B cell (primary cell): ENCODE measurements at regions not wholly inside any gene's neighbourhood (a gene's known extent, or its start where the extent isn't known, plus 50 kb on each side); places are given as distances from the start of the nearest gene placed in this dataset.

Experiments used
- ATAC-seq: fragments of 200-7000 bp; cut with Tn5 transposase; one replicate; pipeline ENCODE4 v1.10.0; 2021; ENCODE audit warnings: low read depth, mild to moderate bottlenecking, moderate number of reproducible peaks, moderate library complexity
- CTCF ChIA-PET: fragments of 350-600 bp; sonication (Branson Sonifier 250); formaldehyde crosslinking; loops from one replicate; lab custom pipeline; 2021; ENCODE audit warnings: antibody characterized with exemption, inconsistent platforms; lab: Charles Lee
- POLR2A ChIA-PET: fragments of 350-600 bp; sonication (Branson Sonifier 250); formaldehyde crosslinking; loops from one replicate; lab custom pipeline; 2021; ENCODE audit warnings: antibody characterized with exemption; lab: Charles Lee
- DNase-seq: peaks from one replicate; pipeline ENCODE4 v3.0.0; 2013
- H2AFZ ChIP-seq: 2 replicates; pipeline ENCODE4 v1.6.1; 2012; ENCODE audit warnings: mild to moderate bottlenecking, low read depth, low read length; ENCODE audit not compliant: insufficient read depth, poor library complexity, severe bottlenecking
- H3K27ac ChIP-seq, 2 donors: 1 replicate in 1 of 2; 2 replicates in 1 of 2; pipeline ENCODE4 v1.5.1; 2012 to 2013; ENCODE audit warnings: low read length in 2 of 2, mild to moderate bottlenecking in 2 of 2, moderate library complexity in 1 of 2
- H3K27me3 ChIP-seq, 4 experiments: fragments of 200-600 bp in 1 of 4; sonication (generic) in 1 of 4; replicated peaks in 1 of 4; 1 replicate in 2 of 4; 2 replicates in 2 of 4; pipeline versions ENCODE4 v1.6.1 to v1.7.0; 2013 to 2016; ENCODE audit warnings: low read length in 3 of 4, mild to moderate bottlenecking in 2 of 4, mixed read lengths in 1 of 4, moderate library complexity in 1 of 4; ENCODE audit not compliant: insufficient read depth in 4 of 4, control insufficient read depth in 3 of 4; ENCODE audit errors: control extremely low read depth in 1 of 4
- H3K36me3 ChIP-seq, 2 experiments: replicated peaks in 1 of 2; 1 replicate in 1 of 2; 2 replicates in 1 of 2; pipeline versions ENCODE4 v1.6.1 to v1.7.1; 2013; ENCODE audit warnings: low read length in 1 of 2; ENCODE audit not compliant: insufficient read depth in 2 of 2, control insufficient read depth in 1 of 2; ENCODE audit errors: control extremely low read depth in 1 of 2, extremely low read depth in 1 of 2
- H3K4me1 ChIP-seq, 2 donors: fragments of 200-600 bp in 1 of 2; sonication (generic) in 1 of 2; 1 replicate in 1 of 2; 2 replicates in 1 of 2; pipeline versions ENCODE4 v1.5.1 to v1.6.1; 2013 to 2017; ENCODE audit warnings: low read length in 2 of 2; ENCODE audit not compliant: control insufficient read depth in 2 of 2, insufficient read depth in 2 of 2
- H3K4me2 ChIP-seq: replicated peaks from 2 replicates; pipeline ENCODE3; 2012; ENCODE audit warnings: mild to moderate bottlenecking, low read depth, low read length; ENCODE audit not compliant: poor library complexity, severe bottlenecking
- H3K4me3 ChIP-seq, 5 experiments: fragments of 200-600 bp in 1 of 5; sonication (generic) in 1 of 5; 1 replicate in 3 of 5; 2 replicates in 2 of 5; pipeline versions ENCODE4 v1.5.1 to v1.7.0; 2011 to 2016; ENCODE audit warnings: low read length in 4 of 5, mild to moderate bottlenecking in 4 of 5, low read depth in 2 of 5, control low read depth in 1 of 5, moderate library complexity in 1 of 5; ENCODE audit not compliant: insufficient read depth in 1 of 5; ENCODE audit errors: control extremely low read depth in 1 of 5, extremely low read depth in 1 of 5
- H3K79me2 ChIP-seq: fragments of 200-600 bp; sonication (generic); one replicate; pipeline ENCODE4 v1.6.0; 2016; ENCODE audit warnings: low read length; ENCODE audit not compliant: control insufficient read depth, insufficient read depth
- H3K9ac ChIP-seq: fragments of 200-600 bp; sonication (generic); 2 replicates; pipeline ENCODE4 v1.6.1; 2017; ENCODE audit warnings: mild to moderate bottlenecking, low read length, moderate library complexity
- H3K9me3 ChIP-seq, 3 donors: one replicate each; pipeline versions ENCODE4 v1.6.1 to v1.7.1; 2013; ENCODE audit warnings: low read length in 2 of 3; ENCODE audit not compliant: control insufficient read depth in 2 of 3, insufficient read depth in 1 of 3; ENCODE audit errors: control extremely low read depth in 1 of 3
- H4K20me1 ChIP-seq: 2 replicates; pipeline ENCODE4 v1.6.0; 2012; ENCODE audit warnings: mild to moderate bottlenecking, low read length; ENCODE audit not compliant: insufficient read depth, control insufficient read depth, poor library complexity, severe bottlenecking
- H3K27ac Mint-ChIP-seq: one replicate; pipeline ENCODE4 v1.8.0; 2021; ENCODE audit warnings: mixed read lengths
- H3K27me3 Mint-ChIP-seq: one replicate; pipeline ENCODE4 v1.8.0; 2021; ENCODE audit warnings: mixed read lengths
- H3K4me1 Mint-ChIP-seq: one replicate; pipeline ENCODE4 v1.8.0; 2021; ENCODE audit warnings: mixed read lengths
- H3K4me3 Mint-ChIP-seq: one replicate; pipeline ENCODE4 v1.8.0; 2021; ENCODE audit warnings: mixed read lengths
- H3K9me3 Mint-ChIP-seq: one replicate; pipeline ENCODE4 v1.8.0; 2022; ENCODE audit warnings: mixed read lengths; ENCODE audit not compliant: insufficient read depth
- CTCF ChIP-seq: fragments of 200-600 bp; IDR thresholded peaks from one replicate; pipeline ENCODE4 v1.8.0; 2022; ENCODE audit warnings: antibody characterized with exemption, mild to moderate bottlenecking
- EZH2 ChIP-seq: IDR thresholded peaks from 2 replicates; pipeline ENCODE4 v1.6.1; 2012; ENCODE audit warnings: borderline replicate concordance, low read depth, mild to moderate bottlenecking, moderate library complexity, low read length; ENCODE audit not compliant: insufficient read depth, poor library complexity, severe bottlenecking
- WGBS: methylation state at CpG from one replicate; pipeline ENCODE4 v1.1.5; 2013; ENCODE audit warnings: missing lambda C conversion rate; ENCODE audit not compliant: insufficient coverage; 5-methylcytosine and 5-hydroxymethylcytosine counted together
- intact Hi-C: fragments of 100-400 bp; cut with micrococcal nuclease; formaldehyde crosslinking; loops from one replicate; pipeline ENCODE4 v1.10.0; 2022

GRCh38 chr13:90205911-90206310 lies 1141.6 kb upstream of the MIR17HG start:
- CTCF ChIA-PET = no interaction called here
- POLR2A ChIA-PET = no interaction called here
- 94% methylated on average over 9 of the region's 10 CpGs for WGBS
- no peak overlapping the region for H3K4me3 ChIP-seq
- no peak for ATAC-seq
- no peak overlapping the region for H3K4me2 ChIP-seq
- no peaks in the 10 kb centered on the region for H3K36me3 ChIP-seq
- no peaks in the 10 kb centered on the region for H3K27me3 ChIP-seq
- peaks cover 8% of the 10 kb centered on the region for H3K9me3 Mint-ChIP-seq
- H3K4me1 ChIP-seq = no peaks in the 10 kb centered on the region
- no peaks in the 10 kb centered on the region for H3K4me1 Mint-ChIP-seq
- intact Hi-C loops = no loop called here
- no peak overlapping the region for H3K27ac ChIP-seq
- H3K27ac Mint-ChIP-seq = no peak overlapping the region
- no peaks in the 10 kb centered on the region for H3K79me2 ChIP-seq
- H2AFZ ChIP-seq = no peak overlapping the region
- no peaks in the 10 kb centered on the region for H4K20me1 ChIP-seq
- DNase-seq = no peak
- H3K27me3 Mint-ChIP-seq = no peaks in the 10 kb centered on the region
- no peak overlapping the region for H3K9ac ChIP-seq
- peaks cover 0 to 10% (median 1%) of the 10 kb centered on the region in 3 donors for H3K9me3 ChIP-seq
- TF ChIP-seq CTCF = no peak
- TF ChIP-seq EZH2 = no peak
- H3K4me3 Mint-ChIP-seq = no peak overlapping the region

- H3K36me3 ChIP-seq = no peaks in the 10 kb centered on the region
- no peak overlapping the region for H3K4me3 Mint-ChIP-seq
- no peak overlapping the region for H3K27ac ChIP-seq
- no peak overlapping the region for H3K4me3 ChIP-seq
- intact Hi-C loops = no loop called here
- POLR2A ChIA-PET = no interaction called here
- peaks cover 0 to 3% (median 1%) of the 10 kb centered on the region in 3 donors for H3K9me3 ChIP-seq
- no peak overlapping the region for H3K27ac Mint-ChIP-seq
- peaks cover 5% of the 10 kb centered on the region for H3K9me3 Mint-ChIP-seq
- no peaks in the 10 kb centered on the region for H3K79me2 ChIP-seq
- DNase-seq = no peak
- TF ChIP-seq EZH2 (no peak), CTCF (no peak)
- H4K20me1 ChIP-seq = no peaks in the 10 kb centered on the region
- H3K4me1 Mint-ChIP-seq = no peaks in the 10 kb centered on the region
- no peak overlapping the region for H3K4me2 ChIP-seq
- H3K27me3 ChIP-seq = no peaks in the 10 kb centered on the region
- no peaks in the 10 kb centered on the region for H3K27me3 Mint-ChIP-seq
- no peak overlapping the region for H3K9ac ChIP-seq
- ATAC-seq = no peak
- WGBS = no CpG with 5 or more reads among the region's 1 CpG
- H2AFZ ChIP-seq = no peak overlapping the region
- CTCF ChIA-PET = no interaction called here
- H3K4me1 ChIP-seq = no peaks in the 10 kb centered on the region
Observed at GRCh38 chr13:90217275-90217674, 1130.2 kb upstream of the MIR17HG start.
